ENCODE measurements at regions not wholly inside any gene's neighbourhood (a gene's known extent, or its start where the extent isn't known, plus 50 kb on each side); places are given as distances from the start of the nearest gene placed in this dataset.

GRCh38 chr5:173535166-173535975 is 81.1 kb downstream of the BOD1 start:
- CTCF ChIA-PET, result no interaction called here
- no peaks in the 10 kb centered on the region for H3K4me1 ChIP-seq (ENCODE audit: control insufficient read depth, insufficient read depth, low read length)
- TF ChIP-seq ZNF558 (tag by site-specific recombination; IDR thresholded peaks at IDR 0.05), result no peak
- TF ChIP-seq GLIS1 (tag by site-specific recombination; IDR thresholded peaks at IDR 0.05), result no peak
- TF ChIP-seq ZNF548 (tag by site-specific recombination; IDR thresholded peaks at IDR 0.05), result no peak
- no peak for TF ChIP-seq EGR2 (tag by site-specific recombination; IDR thresholded peaks at IDR 0.05; ENCODE audit: low read depth)
- TF ChIP-seq ZNF571 (tag by site-specific recombination; IDR thresholded peaks at IDR 0.05), result no peak
- no peak for TF ChIP-seq RBAK (tag by site-specific recombination; IDR thresholded peaks at IDR 0.05)
- TF ChIP-seq ZNF660 (tag by site-specific recombination; IDR thresholded peaks at IDR 0.05), result no peak
- TF ChIP-seq SCRT2 (tag by site-specific recombination; IDR thresholded peaks at IDR 0.05), result no peak
- no peak for TF ChIP-seq ZNF580 (tag by site-specific recombination; IDR thresholded peaks at IDR 0.05)
- TF ChIP-seq ZNF768 (tag by site-specific recombination; IDR thresholded peaks at IDR 0.05), result no peak
- no peak for TF ChIP-seq ZNF202 (tag by site-specific recombination; IDR thresholded peaks at IDR 0.05; ENCODE audit: borderline replicate concordance)
- TF ChIP-seq ZNF140 (tag by site-specific recombination; IDR thresholded peaks at IDR 0.05), result no peak
- TF ChIP-seq ELK4 (IDR thresholded peaks at IDR 0.05; ENCODE audit: borderline replicate concordance, low read depth, low read length), result no peak
- no peak for TF ChIP-seq ZBTB1 (tag by site-specific recombination; IDR thresholded peaks at IDR 0.05)
- H3K9me3 ChIP-seq (ENCODE audit: control insufficient read depth, insufficient read depth, low read depth, low read length), result no peaks in the 10 kb centered on the region
- no peak overlapping the region for H3K27ac ChIP-seq (ENCODE audit: extremely low read depth, low read depth, low read length)
- no peak overlapping the region for H3K4me3 ChIP-seq (ENCODE audit: low read depth, low read length)
- POLR2A ChIA-PET, result no interaction called here
- no peaks in the 10 kb centered on the region for H3K36me3 ChIP-seq (ENCODE audit: control insufficient read depth in 2 of 2, insufficient read depth in 1 of 2, low read length in 2 of 2)

GRCh38 chr5:173534664-173535063 is 81.8 kb downstream of the BOD1 start:
- CTCF ChIA-PET, result no interaction called here
- no peak overlapping the region for H3K27ac ChIP-seq (ENCODE audit: extremely low read depth, low read depth, low read length)
- POLR2A ChIA-PET, result no interaction called here
- no peak overlapping the region for H3K4me3 ChIP-seq (ENCODE audit: low read depth, low read length)
- no peaks in the 10 kb centered on the region for H3K36me3 ChIP-seq (ENCODE audit: control insufficient read depth in 2 of 2, insufficient read depth in 1 of 2, low read length in 2 of 2)
- no peaks in the 10 kb centered on the region for H3K4me1 ChIP-seq (ENCODE audit: control insufficient read depth, insufficient read depth, low read length)
- TF ChIP-seq ZSCAN4 (tag by site-specific recombination; IDR thresholded peaks at IDR 0.05) (no peak), ZNF549 (tag by site-specific recombination; IDR thresholded peaks at IDR 0.05) (no peak), ZNF488 (tag by site-specific recombination; IDR thresholded peaks at IDR 0.05) (no peak), ZBTB20 (tag by site-specific recombination; IDR thresholded peaks at IDR 0.05) (no peak), ZNF155 (tag by site-specific recombination; IDR thresholded peaks at IDR 0.05) (no peak), ZNF366 (tag by site-specific recombination; conservative IDR thresholded peaks at IDR 0.05) (no peak), ZNF169 (tag by site-specific recombination; IDR thresholded peaks at IDR 0.05) (no peak), ZNF174 (tag by site-specific recombination; IDR thresholded peaks at IDR 0.05) (no peak), ZNF266 (tag by site-specific recombination; IDR thresholded peaks at IDR 0.05; ENCODE audit: low read depth) (no peak), ZNF837 (tag by site-specific recombination; IDR thresholded peaks at IDR 0.05) (no peak), ZBTB1 (tag by site-specific recombination; IDR thresholded peaks at IDR 0.05) (no peak), ZBTB17 (tag by site-specific recombination; IDR thresholded peaks at IDR 0.05) (no peak), ZSCAN30 (tag by site-specific recombination; IDR thresholded peaks at IDR 0.05) (no peak), ZNF624 (tag by site-specific recombination; IDR thresholded peaks at IDR 0.05) (no peak), ZNF354C (tag by site-specific recombination; IDR thresholded peaks at IDR 0.05; ENCODE audit: borderline replicate concordance, low read depth) (no peak), ZNF157 (tag by site-specific recombination; IDR thresholded peaks at IDR 0.05) (no peak)
- H3K9me3 ChIP-seq (ENCODE audit: control insufficient read depth, insufficient read depth, low read depth, low read length), result no peaks in the 10 kb centered on the region
